SJSA1 (cell line): ENCODE measurements at regions not wholly inside any gene's neighbourhood (a gene's known extent, or its start where the extent isn't known, plus 50 kb on each side); places are given as distances from the start of the nearest gene placed in this dataset.
A peak's percentile ranks its signal among the peaks of the same experiment; 100 is the strongest.

Experiments used
- DNase-seq, 2 experiments: peaks; one replicate each; pipeline ENCODE4 v3.0.0-alpha.2; 2015 to 2020; ENCODE audit warnings: low spot score in 2 of 2, low read depth in 1 of 2
- H3K27ac ChIP-seq: fragments of 250-450 bp; sonication (Bioruptor Pico); 2 replicates; pipeline ENCODE4 v1.5.1; 2020; ENCODE audit warnings: mild to moderate bottlenecking, moderate library complexity
- H3K27me3 ChIP-seq: fragments of 250-450 bp; sonication (Bioruptor Pico); replicated peaks from 2 replicates; pipeline ENCODE4 v1.5.1; 2020; ENCODE audit warnings: mild to moderate bottlenecking, moderate library complexity
- H3K36me3 ChIP-seq: fragments of 250-450 bp; sonication (Bioruptor Pico); 2 replicates; pipeline ENCODE4 v1.5.1; 2020; ENCODE audit warnings: mild to moderate bottlenecking
- H3K4me1 ChIP-seq: fragments of 250-450 bp; sonication (Bioruptor Pico); replicated peaks from 2 replicates; pipeline ENCODE4 v1.6.1; 2021; ENCODE audit warnings: mild to moderate bottlenecking
- H3K4me3 ChIP-seq: fragments of 250-450 bp; sonication (Bioruptor Pico); 2 replicates; pipeline ENCODE4 v1.5.1; 2020; ENCODE audit warnings: mild to moderate bottlenecking
- H3K9me3 ChIP-seq: fragments of 250-450 bp; sonication (Bioruptor Pico); replicated peaks from 2 replicates; pipeline ENCODE4 v1.5.1; 2020; ENCODE audit warnings: mild to moderate bottlenecking

GRCh38 chr12:93042684-93043083 is 113.6 kb upstream of the EEA1 start:
- no peak for DNase-seq
- Histone ChIP-seq H3K4me3 (no peak overlapping the region), H3K9me3 (no peaks in the 10 kb centered on the region), H3K36me3 (no peaks in the 10 kb centered on the region), H3K27me3 (no peaks in the 10 kb centered on the region), H3K4me1 (peaks cover 5% of the 10 kb centered on the region; the same call in 1 of the 2 replicates), H3K27ac (no peak overlapping the region)

DNA sequence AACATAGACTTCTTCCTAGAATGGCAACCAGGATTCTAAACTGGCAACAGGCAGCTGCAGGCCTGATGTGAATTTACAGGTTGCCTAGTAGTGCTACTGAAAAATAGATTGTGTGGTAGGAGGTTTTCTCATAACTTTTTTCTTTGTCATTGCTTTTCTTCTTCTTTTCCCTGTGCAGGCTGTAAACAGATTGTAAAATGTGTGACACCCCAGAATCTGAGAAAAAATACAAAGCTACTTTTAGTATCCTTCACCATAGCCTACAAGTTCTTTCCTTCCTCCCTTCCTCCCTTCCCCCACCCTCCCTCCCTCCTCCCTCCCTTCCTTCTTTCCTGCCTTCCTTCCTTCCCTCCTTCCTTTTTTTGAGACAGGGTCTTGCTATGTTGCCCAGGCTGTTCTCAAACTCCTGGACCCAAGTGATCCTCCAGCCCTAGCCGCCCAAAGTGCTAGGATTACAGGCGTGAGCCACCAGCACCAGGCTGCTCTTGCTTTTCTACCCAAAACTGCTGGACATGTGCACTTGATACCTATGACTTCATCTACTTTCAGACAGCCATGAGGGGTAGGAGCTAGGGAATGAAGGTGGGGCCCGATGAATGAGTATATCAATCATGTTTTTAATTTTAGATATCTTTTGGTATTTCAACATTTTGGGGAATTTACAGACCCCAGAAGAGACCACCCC is 114.2 kb upstream of the EEA1 start:
- DNase-seq: no peak
- Histone ChIP-seq H3K9me3 (no peaks in the 10 kb centered on the region), H3K4me1 (peaks cover 5% of the 10 kb centered on the region; the same call in 1 of the 2 replicates), H3K27me3 (no peaks in the 10 kb centered on the region), H3K36me3 (no peaks in the 10 kb centered on the region), H3K27ac (no peak overlapping the region), H3K4me3 (no peak overlapping the region)

DNA sequence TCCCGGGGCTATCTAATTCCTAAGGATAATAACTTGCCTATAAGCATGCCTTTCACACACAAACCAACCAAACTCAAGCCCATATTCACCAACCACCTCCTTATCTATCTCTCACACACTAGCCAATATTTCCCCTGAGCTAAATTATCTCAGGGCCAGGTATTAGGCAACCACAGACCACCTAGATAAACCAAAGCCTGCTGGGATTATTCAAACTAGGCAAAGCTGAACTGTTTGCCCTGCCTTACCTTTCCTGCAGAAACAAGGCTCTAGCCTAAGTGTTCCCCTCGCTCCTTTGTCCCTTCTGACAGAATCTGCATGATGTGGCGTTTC is 114.7 kb upstream of the EEA1 start:
- Histone ChIP-seq H3K27ac (no peak overlapping the region), H3K4me3 (no peak overlapping the region), H3K27me3 (no peaks in the 10 kb centered on the region), H3K36me3 (no peaks in the 10 kb centered on the region), H3K9me3 (no peaks in the 10 kb centered on the region), H3K4me1 (peaks cover 5% of the 10 kb centered on the region; the same call in 1 of the 2 replicates)
- no peak for DNase-seq

DNA sequence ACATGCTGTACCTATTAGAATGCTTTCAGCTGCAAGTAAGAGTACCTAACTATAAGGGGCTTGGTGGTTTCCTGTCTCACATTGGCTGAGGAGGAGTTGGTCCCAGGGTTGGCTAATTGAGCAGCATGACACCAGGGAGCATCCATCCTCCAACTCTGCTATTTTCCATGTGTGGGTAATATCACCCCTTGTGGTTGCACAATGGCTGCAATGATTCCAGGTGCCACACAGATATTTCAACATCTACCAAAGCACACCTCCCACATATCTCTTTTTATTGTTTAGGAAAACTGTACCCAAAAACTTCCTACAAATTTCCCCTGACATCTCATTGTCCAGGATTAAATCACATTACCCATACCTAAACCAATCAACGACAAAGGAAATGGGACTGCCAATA is 118.0 kb upstream of the EEA1 start:
- Histone ChIP-seq H3K9me3 (no peaks in the 10 kb centered on the region), H3K27ac (no peak overlapping the region), H3K27me3 (no peaks in the 10 kb centered on the region), H3K36me3 (no peaks in the 10 kb centered on the region), H3K4me3 (no peak overlapping the region), H3K4me1 (peaks cover 17% of the 10 kb centered on the region)
- DNase-seq: no peak

- Histone ChIP-seq H3K4me3 (no peak overlapping the region), H3K36me3 (no peaks in the 10 kb centered on the region), H3K4me1 (peaks cover 12% of the 10 kb centered on the region), H3K9me3 (no peaks in the 10 kb centered on the region), H3K27ac (no peak overlapping the region), H3K27me3 (no peaks in the 10 kb centered on the region)
- DNase-seq: no peak
These were observed 119.6 kb upstream of the EEA1 start for GRCh38 chr12:93048656-93049055.

- Histone ChIP-seq H3K4me1 (peaks cover 12% of the 10 kb centered on the region), H3K27me3 (no peaks in the 10 kb centered on the region), H3K4me3 (no peak overlapping the region), H3K36me3 (no peaks in the 10 kb centered on the region), H3K9me3 (no peaks in the 10 kb centered on the region), H3K27ac (peak overlapping the region; percentile 20; the same call in 1 of the 2 replicates)
- DNase-seq: peak in 1 of 2 experiments; percentile 47
These were observed 121.1 kb upstream of the EEA1 start for GRCh38 chr12:93050026-93050747.

DNA sequence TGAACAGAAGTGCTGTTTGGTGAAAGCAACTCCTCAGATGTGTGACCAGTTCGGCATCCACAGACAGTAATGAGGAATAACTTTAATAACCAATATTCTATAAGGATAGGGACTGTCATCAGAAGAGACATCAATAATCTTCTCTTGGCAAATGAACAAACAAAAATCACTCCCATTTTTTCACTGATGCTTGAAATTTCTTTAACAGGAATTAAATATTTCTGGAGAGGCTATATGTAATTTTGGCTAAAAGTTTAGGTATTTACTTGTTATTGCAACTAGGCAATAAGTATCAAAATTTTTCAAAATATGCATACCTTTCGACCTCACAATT is 121.6 kb upstream of the EEA1 start:
- no peaks in the 10 kb centered on the region for H3K9me3 ChIP-seq
- DNase-seq: no peak
- H3K27ac ChIP-seq: peak overlapping the region; percentile 20; the same call in 1 of the 2 replicates
- peaks cover 12% of the 10 kb centered on the region for H3K4me1 ChIP-seq
- no peaks in the 10 kb centered on the region for H3K36me3 ChIP-seq
- H3K4me3 ChIP-seq: no peak overlapping the region
- no peaks in the 10 kb centered on the region for H3K27me3 ChIP-seq

DNA sequence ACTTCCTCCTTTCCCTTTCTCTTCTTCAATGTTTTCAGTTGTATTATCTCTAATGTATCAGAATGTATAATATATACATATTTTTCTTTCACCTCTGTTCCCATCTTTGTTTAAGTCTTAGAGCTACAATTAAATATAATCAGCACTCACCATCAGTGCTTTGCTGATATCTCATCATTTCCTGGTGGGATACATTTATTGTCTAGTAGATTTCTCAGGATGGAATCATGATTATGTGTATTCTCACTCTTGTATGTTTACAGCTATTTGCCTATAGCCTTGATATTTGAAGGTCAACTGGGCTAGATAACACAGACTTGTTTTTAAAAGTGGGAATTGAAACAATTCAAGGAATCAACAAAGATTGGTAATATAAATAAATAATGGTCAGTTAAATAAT is 124.9 kb upstream of the EEA1 start:
- no peak for DNase-seq
- no peaks in the 10 kb centered on the region for H3K9me3 ChIP-seq
- no peaks in the 10 kb centered on the region for H3K36me3 ChIP-seq
- H3K4me3 ChIP-seq: no peak overlapping the region
- H3K4me1 ChIP-seq: peaks cover 12% of the 10 kb centered on the region
- H3K27ac ChIP-seq: no peak overlapping the region
- no peaks in the 10 kb centered on the region for H3K27me3 ChIP-seq

DNA sequence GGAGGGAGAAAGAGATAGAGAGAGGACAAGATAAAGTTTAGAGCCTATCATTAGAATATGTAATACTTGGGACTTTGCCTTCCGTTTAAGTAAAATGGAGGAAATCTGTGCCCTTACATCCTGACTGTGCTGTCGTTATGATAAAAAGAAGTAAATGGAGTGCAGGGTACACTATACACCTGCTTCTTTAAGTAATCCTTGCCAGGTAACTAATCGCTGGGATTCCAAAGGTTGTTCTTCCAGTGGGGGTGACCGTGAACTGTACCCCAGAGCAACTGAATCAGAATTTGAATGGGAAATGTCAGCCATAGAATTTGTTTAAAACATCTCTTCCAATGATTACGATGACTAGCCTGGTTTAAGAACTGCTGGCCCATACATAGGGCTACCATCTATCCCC is 126.1 kb upstream of the EEA1 start:
- Histone ChIP-seq H3K4me3 (no peak overlapping the region), H3K9me3 (no peaks in the 10 kb centered on the region), H3K36me3 (no peaks in the 10 kb centered on the region), H3K27me3 (no peaks in the 10 kb centered on the region), H3K4me1 (peaks cover 8% of the 10 kb centered on the region), H3K27ac (no peak overlapping the region)
- DNase-seq: no peak

DNA sequence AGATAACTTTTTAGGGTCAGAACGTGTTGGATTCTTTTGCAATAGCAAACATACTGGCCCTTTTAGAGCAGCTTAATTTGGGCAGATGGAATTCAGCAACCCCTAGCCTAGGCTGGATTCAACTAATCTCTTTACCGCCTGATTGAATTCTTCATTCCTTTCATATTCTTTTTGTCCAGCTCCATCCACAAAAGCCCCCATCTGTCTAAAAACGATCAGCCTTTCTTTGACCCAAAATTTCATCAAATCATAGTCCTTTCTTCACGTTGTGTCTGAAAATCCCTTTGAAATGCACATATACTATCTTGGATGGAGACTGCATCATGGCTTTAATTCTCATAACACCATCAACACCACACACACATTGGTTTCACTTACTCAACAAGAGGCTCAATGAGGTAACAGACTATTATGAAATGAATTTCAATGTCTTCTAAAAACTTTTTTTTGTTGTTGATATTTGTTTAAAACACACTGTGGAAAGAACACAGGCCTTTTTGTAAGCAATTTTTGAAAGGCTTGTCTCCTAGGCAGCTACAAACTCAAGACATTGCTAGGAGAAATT is 128.0 kb upstream of the EEA1 start:
- H3K4me3 ChIP-seq: no peak overlapping the region

GRCh38 chr12:93058280-93058679 is 129.2 kb upstream of the EEA1 start:
- Histone ChIP-seq H3K9me3 (no peaks in the 10 kb centered on the region), H3K27me3 (no peaks in the 10 kb centered on the region), H3K4me1 (0 out of 2 replicates have a peak, but pooled peaks cover 4% of the 10 kb centered on the region), H3K4me3 (no peak overlapping the region), H3K27ac (no peak overlapping the region), H3K36me3 (no peaks in the 10 kb centered on the region)
- DNase-seq: no peak

More for the DNA sequence above, 128.0 kb upstream of the EEA1 start:
- Histone ChIP-seq H3K27me3 (no peaks in the 10 kb centered on the region), H3K36me3 (no peaks in the 10 kb centered on the region), H3K9me3 (no peaks in the 10 kb centered on the region), H3K4me1 (0 out of 2 replicates have a peak, but pooled peaks cover 4% of the 10 kb centered on the region), H3K27ac (no peak overlapping the region)
- DNase-seq: no peak

- Histone ChIP-seq H3K27ac (no peak overlapping the region), H3K27me3 (no peaks in the 10 kb centered on the region), H3K9me3 (no peaks in the 10 kb centered on the region), H3K4me1 (0 out of 2 replicates have a peak, but pooled peaks cover 4% of the 10 kb centered on the region), H3K36me3 (no peaks in the 10 kb centered on the region), H3K4me3 (no peak overlapping the region)
- no peak for DNase-seq
These were observed 130.2 kb upstream of the EEA1 start for GRCh38 chr12:93059288-93059687.

DNA sequence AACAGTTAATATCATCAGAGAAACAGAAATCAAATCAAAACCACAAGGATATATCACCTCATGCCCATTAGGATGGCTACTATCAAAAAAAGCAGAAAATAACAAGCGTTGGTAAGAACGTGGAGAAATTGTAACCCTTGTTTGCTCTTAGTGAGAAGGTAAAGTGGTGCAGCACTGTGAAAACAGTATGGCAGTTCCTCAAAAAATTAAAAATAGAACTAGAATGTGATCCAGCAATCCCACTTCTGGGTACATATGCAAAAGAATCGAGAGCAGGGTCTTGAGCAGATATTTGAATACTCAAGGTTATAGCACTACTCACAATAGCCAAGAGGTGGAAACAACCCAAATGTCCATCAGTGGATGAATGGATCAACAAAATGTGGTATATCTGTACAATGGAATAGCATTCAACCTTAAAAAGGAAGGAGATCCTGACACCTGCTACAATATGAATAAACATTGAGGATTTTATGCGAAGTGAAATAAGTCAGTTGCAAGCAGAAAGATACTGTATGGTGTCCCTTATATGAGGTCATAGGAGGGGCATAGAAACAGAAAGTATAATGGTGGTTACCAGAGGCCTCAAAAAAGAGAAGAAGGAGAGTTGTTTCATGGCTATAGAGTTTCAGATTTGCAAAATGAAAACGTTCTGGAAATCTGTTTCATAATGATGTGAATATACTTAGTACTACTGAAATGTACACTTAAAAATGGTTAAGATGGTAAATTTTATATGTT is 131.0 kb upstream of the EEA1 start:
- no peak for DNase-seq
- H3K27ac ChIP-seq: no peak overlapping the region

More for the DNA sequence above, 131.0 kb upstream of the EEA1 start:
- no peaks in the 10 kb centered on the region for H3K27me3 ChIP-seq
- H3K36me3 ChIP-seq: no peaks in the 10 kb centered on the region
- H3K4me3 ChIP-seq: no peak overlapping the region
- 0 out of 2 replicates have a peak, but pooled peaks cover 4% of the 10 kb centered on the region for H3K4me1 ChIP-seq
- no peaks in the 10 kb centered on the region for H3K9me3 ChIP-seq
